H1 (cell line): ENCODE measurements at regions not wholly inside any gene's neighbourhood (a gene's known extent, or its start where the extent isn't known, plus 50 kb on each side); places are given as distances from the start of the nearest gene placed in this dataset.

Experiments
- SP1 ChIP-seq: IDR thresholded peaks from 2 replicates; pipeline ENCODE4 v1.6.1; 2011; ENCODE audit warnings: low read depth, low read length
- TAF1 ChIP-seq: IDR thresholded peaks from 2 replicates; pipeline ENCODE4 v1.6.1; 2011; ENCODE audit warnings: mild to moderate bottlenecking, low read depth, low read length
- ZNF274 ChIP-seq: IDR thresholded peaks from 2 replicates; pipeline ENCODE4 v1.7.0; 2012; ENCODE audit warnings: low read length, borderline replicate concordance; ENCODE audit errors: extremely low read depth
- TF ChIP-seq, protein P1 (sequence below), 3 experiments: IDR thresholded peaks; 1 replicate in 2 of 3; 2 replicates in 1 of 3; pipeline versions ENCODE4 v1.5.1 to v1.6.1; 2011; ENCODE audit warnings: low read length in 3 of 3, mild to moderate bottlenecking in 3 of 3, inconsistent platforms in 2 of 3, low read depth in 1 of 3, moderate library complexity in 1 of 3; ENCODE audit not compliant: insufficient read depth in 1 of 3; ENCODE audit errors: control extremely low read depth in 1 of 3

DNA sequence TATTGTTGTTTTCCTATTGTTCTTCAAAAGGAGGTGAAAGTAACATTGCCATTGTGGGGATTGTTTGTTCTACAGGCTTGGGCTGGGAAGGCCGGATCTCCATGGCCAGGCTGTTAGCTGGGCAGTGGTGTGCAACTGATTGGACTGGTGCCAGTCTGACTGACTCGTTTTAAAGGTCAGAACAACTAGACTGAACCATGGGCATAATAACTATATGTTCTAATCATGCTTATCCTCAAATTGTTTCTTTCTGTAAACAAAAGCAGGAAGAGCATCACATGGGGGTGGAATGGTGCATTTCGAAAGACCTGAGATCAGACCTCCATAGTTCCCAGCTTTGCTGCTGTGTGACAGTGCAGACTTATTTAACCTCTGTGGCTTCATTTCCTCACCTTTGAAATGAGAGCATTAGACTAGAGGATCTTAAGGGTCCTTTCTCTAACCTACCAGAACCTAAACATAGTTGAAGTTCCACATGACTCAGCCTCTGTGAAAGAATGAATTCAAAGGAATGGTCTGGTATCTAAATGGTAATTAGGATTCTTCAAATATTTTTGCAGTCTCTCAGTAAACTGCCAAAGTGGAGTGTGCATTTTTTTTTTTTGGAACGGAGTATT is 66.7 kb upstream of the PGRMC2 start:
- TF ChIP-seq SP1, result no peak
- no peak for TF ChIP-seq ZNF274
- TF ChIP-seq, protein P1, sequence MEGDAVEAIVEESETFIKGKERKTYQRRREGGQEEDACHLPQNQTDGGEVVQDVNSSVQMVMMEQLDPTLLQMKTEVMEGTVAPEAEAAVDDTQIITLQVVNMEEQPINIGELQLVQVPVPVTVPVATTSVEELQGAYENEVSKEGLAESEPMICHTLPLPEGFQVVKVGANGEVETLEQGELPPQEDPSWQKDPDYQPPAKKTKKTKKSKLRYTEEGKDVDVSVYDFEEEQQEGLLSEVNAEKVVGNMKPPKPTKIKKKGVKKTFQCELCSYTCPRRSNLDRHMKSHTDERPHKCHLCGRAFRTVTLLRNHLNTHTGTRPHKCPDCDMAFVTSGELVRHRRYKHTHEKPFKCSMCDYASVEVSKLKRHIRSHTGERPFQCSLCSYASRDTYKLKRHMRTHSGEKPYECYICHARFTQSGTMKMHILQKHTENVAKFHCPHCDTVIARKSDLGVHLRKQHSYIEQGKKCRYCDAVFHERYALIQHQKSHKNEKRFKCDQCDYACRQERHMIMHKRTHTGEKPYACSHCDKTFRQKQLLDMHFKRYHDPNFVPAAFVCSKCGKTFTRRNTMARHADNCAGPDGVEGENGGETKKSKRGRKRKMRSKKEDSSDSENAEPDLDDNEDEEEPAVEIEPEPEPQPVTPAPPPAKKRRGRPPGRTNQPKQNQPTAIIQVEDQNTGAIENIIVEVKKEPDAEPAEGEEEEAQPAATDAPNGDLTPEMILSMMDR (IDR thresholded peaks at IDR 0.05; ENCODE audit: control extremely low read depth in 1 of 3, insufficient read depth in 1 of 3, low read depth in 1 of 3, low read length in 3 of 3), result no peak
- TF ChIP-seq TAF1, result no peak
